Osteoblast (primary cell): ENCODE measurements at regions not wholly inside any gene's neighbourhood (a gene's known extent, or its start where the extent isn't known, plus 50 kb on each side); places are given as distances from the start of the nearest gene placed in this dataset.

Experiments used
- DNase-seq: peaks from one replicate; pipeline ENCODE4 v3.0.0; 2011; ENCODE audit warnings: low spot score, mixed read lengths; ENCODE audit not compliant: insufficient read length; ENCODE audit errors: missing footprints
- H2AFZ ChIP-seq: 2 replicates; pipeline ENCODE4 v1.6.0; 2011; ENCODE audit warnings: mild to moderate bottlenecking, low read length
- H3K27ac ChIP-seq: 2 replicates; pipeline ENCODE4 v1.5.1; 2011; ENCODE audit warnings: mild to moderate bottlenecking, low read depth, low read length, moderate library complexity
- H3K27me3 ChIP-seq: 2 replicates; pipeline ENCODE4 v1.6.0; 2012; ENCODE audit warnings: mild to moderate bottlenecking, control low read depth, inconsistent platforms, low read length, moderate library complexity; ENCODE audit not compliant: insufficient read depth
- H3K36me3 ChIP-seq: 2 replicates; pipeline ENCODE4 v1.5.1; 2011; ENCODE audit warnings: mild to moderate bottlenecking, low read length, control low read depth, moderate library complexity; ENCODE audit not compliant: insufficient read depth
- H3K4me1 ChIP-seq: 2 replicates; pipeline ENCODE4 v1.5.1; 2011; ENCODE audit warnings: mild to moderate bottlenecking, low read length, control low read depth, moderate library complexity; ENCODE audit not compliant: insufficient read depth
- H3K4me2 ChIP-seq: 2 replicates; pipeline ENCODE4 v1.6.0; 2011; ENCODE audit warnings: mild to moderate bottlenecking, low read length; ENCODE audit not compliant: insufficient read depth
- H3K4me3 ChIP-seq: fragments of 200-600 bp; sonication (generic); 3 replicates; pipeline ENCODE4 v1.5.1; 2012; ENCODE audit warnings: mild to moderate bottlenecking, low read length, inconsistent platforms; ENCODE audit not compliant: insufficient read depth
- H3K79me2 ChIP-seq: 2 replicates; pipeline ENCODE4 v1.6.0; 2012; ENCODE audit warnings: mild to moderate bottlenecking, low read length, control low read depth, inconsistent platforms; ENCODE audit not compliant: insufficient read depth
- H3K9me3 ChIP-seq: 2 replicates; pipeline ENCODE4 v1.5.1; 2011; ENCODE audit warnings: low read depth, low read length, control low read depth
- H4K20me1 ChIP-seq: 2 replicates; pipeline ENCODE4 v1.6.0; 2012; ENCODE audit warnings: mild to moderate bottlenecking, low read length, control low read depth; ENCODE audit not compliant: insufficient read depth
- TF ChIP-seq, protein P1 (sequence below): IDR thresholded peaks from 2 replicates; pipeline ENCODE4 v1.5.1; 2011; ENCODE audit warnings: mild to moderate bottlenecking, low read depth, low read length, moderate library complexity; ENCODE audit errors: extremely low read depth

DNA sequence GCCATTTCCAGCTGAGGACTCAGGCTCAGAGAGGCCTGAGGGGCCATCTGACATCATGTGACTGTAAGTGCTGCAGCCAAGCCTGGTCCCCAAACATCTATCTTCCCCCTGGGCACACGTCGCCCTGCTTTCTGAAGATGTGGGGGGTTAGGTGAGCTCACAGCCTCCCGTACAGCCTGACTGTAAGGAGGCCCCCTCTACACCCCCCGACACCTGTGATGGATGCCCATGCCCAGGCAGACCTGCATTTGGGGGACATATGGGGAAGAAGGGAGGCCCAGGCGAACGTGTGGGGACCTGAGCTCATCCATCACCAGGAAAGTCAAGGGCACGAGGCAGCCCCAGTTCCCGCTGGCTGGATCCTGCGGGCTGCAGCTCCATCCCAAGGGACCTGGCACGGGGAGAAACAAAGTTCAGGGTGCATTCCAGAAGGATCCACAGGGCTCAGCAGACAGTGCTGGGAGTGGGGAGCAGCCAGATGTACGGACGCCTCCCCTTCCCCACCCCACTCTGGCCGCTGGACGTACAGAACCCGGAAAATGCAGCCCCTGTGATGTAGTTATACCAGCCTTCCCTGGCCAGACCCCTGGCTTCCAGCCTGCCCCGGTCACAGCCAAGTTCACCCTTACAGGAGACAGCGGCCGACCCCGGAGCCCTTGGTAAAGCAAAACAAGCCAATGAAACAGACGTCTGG lies 1431.4 kb downstream of the BRD1 start:
- DNase-seq = peak; percentile 32
- no peaks in the 10 kb centered on the region for H3K4me1 ChIP-seq
- TF ChIP-seq, protein P1, sequence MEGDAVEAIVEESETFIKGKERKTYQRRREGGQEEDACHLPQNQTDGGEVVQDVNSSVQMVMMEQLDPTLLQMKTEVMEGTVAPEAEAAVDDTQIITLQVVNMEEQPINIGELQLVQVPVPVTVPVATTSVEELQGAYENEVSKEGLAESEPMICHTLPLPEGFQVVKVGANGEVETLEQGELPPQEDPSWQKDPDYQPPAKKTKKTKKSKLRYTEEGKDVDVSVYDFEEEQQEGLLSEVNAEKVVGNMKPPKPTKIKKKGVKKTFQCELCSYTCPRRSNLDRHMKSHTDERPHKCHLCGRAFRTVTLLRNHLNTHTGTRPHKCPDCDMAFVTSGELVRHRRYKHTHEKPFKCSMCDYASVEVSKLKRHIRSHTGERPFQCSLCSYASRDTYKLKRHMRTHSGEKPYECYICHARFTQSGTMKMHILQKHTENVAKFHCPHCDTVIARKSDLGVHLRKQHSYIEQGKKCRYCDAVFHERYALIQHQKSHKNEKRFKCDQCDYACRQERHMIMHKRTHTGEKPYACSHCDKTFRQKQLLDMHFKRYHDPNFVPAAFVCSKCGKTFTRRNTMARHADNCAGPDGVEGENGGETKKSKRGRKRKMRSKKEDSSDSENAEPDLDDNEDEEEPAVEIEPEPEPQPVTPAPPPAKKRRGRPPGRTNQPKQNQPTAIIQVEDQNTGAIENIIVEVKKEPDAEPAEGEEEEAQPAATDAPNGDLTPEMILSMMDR = no peak
- no peaks in the 10 kb centered on the region for H4K20me1 ChIP-seq
- H2AFZ ChIP-seq = no peak overlapping the region
- H3K27ac ChIP-seq = no peak overlapping the region
- no peaks in the 10 kb centered on the region for H3K27me3 ChIP-seq
- H3K9me3 ChIP-seq = no peaks in the 10 kb centered on the region
- no peak overlapping the region for H3K4me3 ChIP-seq
- H3K4me2 ChIP-seq = no peak overlapping the region
- no peaks in the 10 kb centered on the region for H3K36me3 ChIP-seq
- H3K79me2 ChIP-seq = no peaks in the 10 kb centered on the region

DNA sequence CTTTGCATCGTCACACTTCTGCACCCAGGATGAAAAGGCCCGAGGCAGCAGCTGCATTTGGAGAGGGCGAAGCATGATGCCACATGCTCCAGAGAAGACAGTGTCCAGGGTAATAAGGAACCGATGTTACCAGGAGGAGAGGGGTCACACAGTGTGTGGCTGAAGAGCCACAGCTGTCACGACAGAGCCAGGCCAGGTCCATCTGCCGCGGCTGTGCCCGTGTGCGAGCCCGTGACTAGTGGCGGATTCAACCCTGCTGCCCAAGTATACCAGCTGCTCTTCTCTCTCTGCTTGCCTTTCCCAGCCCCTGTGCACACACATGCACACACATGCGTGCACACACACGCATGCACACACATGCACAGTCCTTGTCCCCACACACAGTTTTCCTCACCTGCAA lies 1432.5 kb downstream of the BRD1 start:
- H3K27me3 ChIP-seq = no peaks in the 10 kb centered on the region
- no peaks in the 10 kb centered on the region for H3K4me1 ChIP-seq
- no peak overlapping the region for H2AFZ ChIP-seq
- no peak overlapping the region for H3K4me3 ChIP-seq
- H3K9me3 ChIP-seq = no peaks in the 10 kb centered on the region
- no peak overlapping the region for H3K4me2 ChIP-seq
- no peaks in the 10 kb centered on the region for H3K36me3 ChIP-seq
- H3K79me2 ChIP-seq = no peaks in the 10 kb centered on the region
- peak; percentile 66 for DNase-seq
- no peak overlapping the region for H3K27ac ChIP-seq
- no peaks in the 10 kb centered on the region for H4K20me1 ChIP-seq
- TF ChIP-seq, protein P1 = no peak

GRCh38 chr22:48394787-48395186 lies 1432.9 kb downstream of the BRD1 start:
- Histone ChIP-seq H3K27me3 (no peaks in the 10 kb centered on the region), H3K36me3 (no peaks in the 10 kb centered on the region), H3K27ac (no peak overlapping the region), H2AFZ (no peak overlapping the region), H4K20me1 (no peaks in the 10 kb centered on the region), H3K4me1 (no peaks in the 10 kb centered on the region), H3K4me2 (no peak overlapping the region), H3K9me3 (no peaks in the 10 kb centered on the region), H3K79me2 (no peaks in the 10 kb centered on the region), H3K4me3 (no peak overlapping the region)
- TF ChIP-seq, protein P1 = no peak
- DNase-seq = peak; percentile 19

GRCh38 chr22:48393885-48394284 lies 1433.8 kb downstream of the BRD1 start:
- H3K4me1 ChIP-seq = no peaks in the 10 kb centered on the region
- H3K4me3 ChIP-seq = no peak overlapping the region
- no peak overlapping the region for H2AFZ ChIP-seq
- TF ChIP-seq, protein P1 = no peak
- no peaks in the 10 kb centered on the region for H3K9me3 ChIP-seq
- no peak for DNase-seq
- H4K20me1 ChIP-seq = no peaks in the 10 kb centered on the region
- no peaks in the 10 kb centered on the region for H3K27me3 ChIP-seq
- H3K27ac ChIP-seq = no peak overlapping the region
- H3K36me3 ChIP-seq = no peaks in the 10 kb centered on the region
- no peak overlapping the region for H3K4me2 ChIP-seq
- H3K79me2 ChIP-seq = no peaks in the 10 kb centered on the region
